GM12878 (cell line): ENCODE measurements at regions not wholly inside any gene's neighbourhood (a gene's known extent, or its start where the extent isn't known, plus 50 kb on each side); places are given as distances from the start of the nearest gene placed in this dataset.
A peak's percentile ranks its signal among the peaks of the same experiment; 100 is the strongest.

Experiments
- ATF2 ChIP-seq: IDR thresholded peaks from 2 replicates; pipeline ENCODE4 v1.6.1; 2012; ENCODE audit warnings: low read length, inconsistent platforms
- BACH1 ChIP-seq: fragments of 450-650 bp; IDR thresholded peaks from 2 replicates; pipeline ENCODE4 v1.6.1; 2017; ENCODE audit warnings: mild to moderate bottlenecking, borderline replicate concordance
- BHLHE40 ChIP-seq, 2 experiments: fragments of 450-650 bp in 1 of 2; IDR thresholded peaks; 2 replicates each; pipeline ENCODE4 v1.6.1; 2011 to 2017; ENCODE audit warnings: low read depth in 2 of 2, borderline replicate concordance in 1 of 2, improper control_type of control experiment in 1 of 2, low read length in 1 of 2, mild to moderate bottlenecking in 1 of 2
- CBX3 ChIP-seq: fragments of 200-600 bp; sonication (generic); IDR thresholded peaks from 2 replicates; pipeline ENCODE4 v1.6.1; 2016; ENCODE audit warnings: low read depth, borderline replicate concordance
- CBX5 ChIP-seq: sonication (generic); IDR thresholded peaks from 2 replicates; pipeline ENCODE4 v1.6.1; 2016; ENCODE audit warnings: low read depth, moderate library complexity, mild to moderate bottlenecking, inconsistent platforms
- CHD4 ChIP-seq: fragments of 200-600 bp; sonication (generic); IDR thresholded peaks from 2 replicates; pipeline ENCODE4 v1.6.1; 2016; ENCODE audit warnings: mild to moderate bottlenecking
- EED ChIP-seq: sonication (generic); IDR thresholded peaks from 2 replicates; pipeline ENCODE4 v1.6.1; 2016; ENCODE audit warnings: antibody characterized with exemption, low read depth
- EP300 ChIP-seq, 2 experiments: fragments of 150-350 bp in 1 of 2; IDR thresholded peaks; 2 replicates each; pipeline ENCODE4 v1.6.1; 2011 to 2012; ENCODE audit warnings: low read depth in 2 of 2, low read length in 2 of 2, borderline replicate concordance in 1 of 2, improper control_type of control experiment in 1 of 2, inconsistent platforms in 1 of 2; ENCODE audit not compliant: control insufficient read depth in 1 of 2
- FOXM1 ChIP-seq: IDR thresholded peaks from 2 replicates; pipeline ENCODE4 v1.6.1; 2012; ENCODE audit warnings: low read depth, mild to moderate bottlenecking, inconsistent platforms, low read length, moderate library complexity
- IKZF2 ChIP-seq, 2 experiments: fragments of 450-650 bp; IDR thresholded peaks; 2 replicates each; pipeline ENCODE4 v1.6.1; 2017; ENCODE audit warnings: mild to moderate bottlenecking in 2 of 2, moderate library complexity in 2 of 2
- IRF3 ChIP-seq: fragments of 450-650 bp; IDR thresholded peaks from 2 replicates; pipeline ENCODE4 v1.6.1; 2014; ENCODE audit warnings: mild to moderate bottlenecking
- MEF2A ChIP-seq: IDR thresholded peaks from 2 replicates; pipeline ENCODE4 v1.6.1; 2011; ENCODE audit warnings: low read depth, mild to moderate bottlenecking, low read length, moderate library complexity; ENCODE audit not compliant: insufficient read depth
- MLLT1 ChIP-seq: fragments of 450-650 bp; IDR thresholded peaks from 2 replicates; pipeline ENCODE4 v1.6.1; 2016; ENCODE audit warnings: mild to moderate bottlenecking
- MTA2 ChIP-seq: fragments of 450-650 bp; IDR thresholded peaks from 2 replicates; pipeline ENCODE4 v1.6.1; 2016; ENCODE audit warnings: low read depth, mild to moderate bottlenecking, moderate library complexity
- NFIC ChIP-seq: IDR thresholded peaks from 2 replicates; pipeline ENCODE4 v1.6.1; 2012; ENCODE audit warnings: low read depth, mild to moderate bottlenecking, inconsistent platforms, low read length, moderate library complexity
- POLR2A ChIP-seq: IDR thresholded peaks from 2 replicates; pipeline ENCODE4 v1.6.1; 2011; ENCODE audit warnings: low read depth, mild to moderate bottlenecking, low read length
- RELB ChIP-seq: fragments of 450-650 bp; IDR thresholded peaks from 2 replicates; pipeline ENCODE4 v1.6.1; 2017; ENCODE audit warnings: low read depth, mild to moderate bottlenecking, moderate library complexity
- RUNX3 ChIP-seq: IDR thresholded peaks from 2 replicates; pipeline ENCODE4 v1.6.1; 2012; ENCODE audit warnings: low read length, inconsistent platforms
- SIN3A ChIP-seq: IDR thresholded peaks from 2 replicates; pipeline ENCODE4 v1.6.1; 2012; ENCODE audit warnings: low read depth, low read length, improper control_type of control experiment
- SREBF1 ChIP-seq: IDR thresholded peaks from 2 replicates; pipeline ENCODE4 v1.6.1; 2012; ENCODE audit warnings: mild to moderate bottlenecking, low read length
- TCF12 ChIP-seq: IDR thresholded peaks from 2 replicates; pipeline ENCODE4 v1.6.1; 2011; ENCODE audit warnings: low read depth, mild to moderate bottlenecking, low read length
- ZNF217 ChIP-seq: fragments of 450-650 bp; IDR thresholded peaks from 2 replicates; pipeline ENCODE4 v1.6.1; 2017; ENCODE audit warnings: antibody characterized with exemption, mild to moderate bottlenecking

GRCh38 chr14:42222924-42223471 lies 616.3 kb downstream of the LRFN5 start (continued):
- TF ChIP-seq IRF3: no peak
- peak; percentile 55 for TF ChIP-seq NFIC
- TF ChIP-seq BACH1: no peak
- peak; percentile 63; the same call in 1 of the 2 replicates for TF ChIP-seq RELB
- no peak for TF ChIP-seq CBX3
- peak; percentile 80; the same call in 1 of the 2 replicates for TF ChIP-seq TCF12
- peak; percentile 59; the same call in 1 of the 2 replicates for TF ChIP-seq ZNF217
- TF ChIP-seq SIN3A: no peak
- peak; percentile 13; the same call in 1 of the 2 replicates for TF ChIP-seq RUNX3
- 0 out of 2 replicates have a peak, but pooled peaks have one; percentile 30 for TF ChIP-seq SREBF1
- TF ChIP-seq CBX5: 0 out of 2 replicates have a peak, but pooled peaks have one; percentile 51
- TF ChIP-seq FOXM1: 0 out of 2 replicates have a peak, but pooled peaks have one; percentile 33
- TF ChIP-seq MTA2: peak; percentile 56
- TF ChIP-seq BHLHE40 (IDR thresholded peaks at IDR 0.05; ENCODE audit: borderline replicate concordance in 1 of 2, low read depth in 2 of 2, low read length in 1 of 2): peak in 1 of 2 experiments; percentile 5; a peak in 1 of 4 replicates
- TF ChIP-seq IKZF2 (IDR thresholded peaks at IDR 0.05): peak; percentile 40 to 63; a peak in 3 of 4 replicates
- 0 out of 2 replicates have a peak, but pooled peaks have one; percentile 14 for TF ChIP-seq EED
- TF ChIP-seq MLLT1: peak; percentile 75
- peak; percentile 61; the same call in 1 of the 2 replicates for TF ChIP-seq MEF2A
- TF ChIP-seq CHD4: no peak
- TF ChIP-seq POLR2A: no peak
- TF ChIP-seq ATF2: peak; percentile 39; the same call in 1 of the 2 replicates
- TF ChIP-seq EP300 (IDR thresholded peaks at IDR 0.05; ENCODE audit: borderline replicate concordance in 1 of 2, control insufficient read depth in 1 of 2, low read depth in 2 of 2, low read length in 2 of 2): 0 out of 4 replicates have a peak, but pooled peaks of 1 of the 2 experiments have one; percentile 37
